Stimulated activated CD4-positive, alpha-beta T cell treated with anti-CD3 and anti-CD28 coated beads, Interleukin-2, amount 100 ng/mL, for 48 hours (primary cell): ENCODE measurements at regions not wholly inside any gene's neighbourhood (a gene's known extent, or its start where the extent isn't known, plus 50 kb on each side); places are given as distances from the start of the nearest gene placed in this dataset.

ENCODE experiments used
- DNase-seq, 2 donors: peaks; one replicate each; pipeline ENCODE4 v3.0.0-alpha.2; 2020

DNA sequence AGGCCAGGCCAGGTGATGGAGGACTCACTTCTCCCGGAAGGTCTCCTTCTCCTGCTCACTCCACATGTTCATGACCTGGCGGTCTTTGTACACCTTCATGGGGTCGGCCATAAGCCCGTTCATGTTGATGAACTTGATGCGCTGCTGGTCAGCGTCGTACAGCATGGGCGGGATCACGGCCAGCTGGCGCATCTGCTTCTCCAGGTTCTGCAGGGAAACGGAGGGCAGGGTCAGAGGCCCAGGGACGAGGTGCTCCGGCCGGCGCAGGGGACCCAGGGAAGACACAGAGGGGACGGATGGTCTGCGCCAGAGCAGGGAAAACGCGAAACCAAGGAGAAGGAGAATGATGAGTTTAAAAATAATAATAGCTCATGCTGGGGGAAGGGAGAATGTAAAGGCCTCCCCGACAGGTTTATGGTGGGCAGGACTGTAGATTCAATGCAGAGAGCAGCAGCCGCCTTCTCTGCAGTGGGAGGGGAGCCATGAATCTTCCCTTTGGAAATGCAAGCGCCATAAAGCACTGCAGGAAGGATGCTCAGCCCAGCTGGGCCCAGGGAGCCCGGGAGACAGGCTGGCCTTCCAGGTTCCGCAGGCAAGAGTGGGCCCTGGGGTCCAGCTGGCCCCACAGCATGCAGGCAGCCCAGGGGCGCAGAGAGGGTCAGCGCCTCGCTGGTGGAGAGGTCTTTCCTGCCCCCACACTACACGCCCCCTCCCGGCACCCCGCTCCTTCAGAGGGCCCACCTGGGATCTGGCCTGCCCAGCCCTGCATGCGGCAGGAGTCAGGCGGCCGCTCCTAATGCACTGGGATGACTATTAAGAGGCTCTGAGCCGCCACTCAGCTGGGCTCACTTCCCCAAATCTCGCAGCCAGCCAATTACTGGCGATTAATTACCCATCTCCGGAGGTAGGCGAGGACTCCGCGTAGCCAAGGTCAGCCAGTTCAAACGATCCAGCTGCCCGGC is 132.0 kb downstream of the RFLNA start:
- DNase-seq, result no peak

DNA sequence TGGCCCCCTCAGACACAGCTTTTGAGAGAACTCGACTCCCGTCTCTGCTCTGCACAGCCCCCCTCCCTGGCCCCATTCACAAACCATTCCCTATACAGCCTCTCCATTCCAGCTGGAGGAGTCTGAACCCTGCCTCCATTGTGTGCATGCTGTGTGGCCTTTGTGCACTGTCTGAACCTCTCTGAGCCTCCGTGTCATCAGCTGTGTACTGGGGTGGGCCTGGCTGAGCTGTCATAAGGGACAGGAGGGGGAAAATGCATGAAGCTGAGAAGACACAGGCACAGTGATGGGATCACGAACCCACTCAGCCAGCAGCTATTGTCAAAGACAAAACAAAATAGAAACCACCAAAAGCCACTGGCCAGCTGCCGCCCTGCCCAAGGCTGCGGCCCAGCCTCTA is 130.8 kb downstream of the RFLNA start:
- no peak for DNase-seq

DNA sequence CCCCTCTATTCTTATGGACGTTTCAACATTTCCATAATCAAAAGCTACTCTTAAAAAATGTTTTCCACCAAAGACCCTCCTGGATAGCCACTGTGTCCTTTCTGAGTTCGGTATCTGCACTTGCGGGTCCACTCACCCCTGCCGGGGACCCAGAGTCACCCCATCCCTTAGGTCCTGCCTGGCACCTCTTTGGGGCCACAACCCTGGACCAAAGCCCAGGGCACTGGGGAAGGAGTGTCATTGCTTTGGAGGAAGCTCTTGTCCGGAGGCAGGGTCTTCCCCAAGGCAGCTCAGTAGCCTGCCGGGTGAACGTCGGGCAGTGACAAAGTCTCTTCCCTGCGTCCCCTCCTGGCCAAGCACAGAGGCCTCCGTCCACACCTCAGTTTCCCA is 129.6 kb downstream of the RFLNA start:
- DNase-seq, result no peak

DNA sequence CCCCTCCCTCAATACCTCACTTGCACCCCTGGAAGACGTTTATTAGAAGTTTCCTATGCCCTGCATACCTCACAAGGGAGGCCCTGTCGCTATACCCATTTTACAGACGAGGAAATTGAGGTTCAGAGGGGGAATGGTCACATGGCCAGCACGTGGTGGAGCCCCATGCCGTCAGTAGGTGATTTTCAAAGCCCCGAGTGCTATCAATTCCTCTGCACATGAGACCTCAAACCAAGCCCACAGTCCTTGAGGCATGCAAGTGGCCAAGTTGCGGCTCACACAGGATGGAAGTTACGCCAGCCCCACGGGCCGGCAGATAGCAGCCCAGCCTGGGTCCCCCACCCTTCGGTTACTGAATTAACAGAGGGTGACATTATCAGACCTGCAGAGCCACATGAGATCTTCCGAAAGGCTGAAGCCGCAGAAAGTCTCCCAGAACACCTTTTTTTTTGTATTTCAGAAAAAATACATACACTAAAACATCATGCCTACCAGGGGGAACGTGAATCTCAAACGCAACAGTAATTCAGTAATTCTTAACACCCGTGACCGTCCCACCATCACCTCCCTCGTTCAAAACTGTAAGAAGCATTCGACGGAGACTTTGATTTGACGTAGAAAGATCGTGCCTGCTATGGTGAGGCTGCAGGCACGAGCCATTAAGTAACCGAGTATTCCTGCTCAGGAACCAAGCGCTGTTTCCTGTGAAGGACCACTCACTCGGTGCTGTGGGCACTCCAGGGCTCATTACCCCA is 129.0 kb downstream of the RFLNA start:
- DNase-seq, result no peak

DNA sequence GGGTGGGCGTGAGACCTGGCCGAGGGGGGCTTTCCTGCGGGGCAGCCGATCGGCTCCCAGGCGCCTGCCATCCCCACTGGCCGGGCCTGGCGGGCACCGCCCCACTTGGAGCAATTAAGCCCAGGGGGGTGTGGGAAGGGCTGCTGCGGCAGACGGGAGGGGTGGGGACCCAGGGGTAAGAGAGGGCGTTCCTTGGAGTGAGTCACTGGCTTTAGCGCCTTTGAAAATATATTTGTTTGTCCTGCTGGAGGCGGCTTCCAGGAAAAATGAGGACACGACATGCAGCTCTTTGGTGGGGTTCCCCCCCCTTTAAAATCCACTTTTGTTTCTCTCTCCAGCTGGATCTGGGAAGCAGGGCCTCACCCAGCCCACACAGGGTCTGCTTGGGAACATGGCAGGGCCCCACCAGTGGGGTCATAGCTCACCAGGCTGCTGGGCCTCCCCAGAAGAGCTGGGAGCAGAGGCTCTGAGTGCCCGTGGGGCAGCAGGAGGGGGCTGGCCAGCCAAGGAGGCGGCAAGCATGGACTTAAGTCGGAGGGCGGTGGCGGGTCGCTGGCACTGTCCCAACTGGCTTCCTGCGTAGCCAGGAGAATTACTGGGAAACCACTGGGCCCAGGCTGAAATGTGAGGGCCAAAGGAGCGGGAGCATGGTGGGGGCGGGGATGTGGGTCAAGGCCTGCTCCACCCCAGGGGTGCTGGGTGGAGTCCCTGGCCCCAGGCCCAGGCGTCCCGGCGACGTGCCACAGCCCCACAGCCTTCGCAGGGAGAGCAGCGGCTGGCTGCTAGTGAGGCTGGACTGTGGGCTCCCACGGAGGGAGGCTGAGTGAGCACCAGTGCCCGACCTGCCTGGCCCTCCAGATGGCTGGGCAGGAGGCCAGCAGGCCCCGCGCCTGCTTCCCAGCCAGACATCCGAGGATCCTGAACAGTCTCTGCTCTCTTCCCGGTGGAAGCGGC is 128.0 kb downstream of the RFLNA start:
- DNase-seq, result no peak

DNA sequence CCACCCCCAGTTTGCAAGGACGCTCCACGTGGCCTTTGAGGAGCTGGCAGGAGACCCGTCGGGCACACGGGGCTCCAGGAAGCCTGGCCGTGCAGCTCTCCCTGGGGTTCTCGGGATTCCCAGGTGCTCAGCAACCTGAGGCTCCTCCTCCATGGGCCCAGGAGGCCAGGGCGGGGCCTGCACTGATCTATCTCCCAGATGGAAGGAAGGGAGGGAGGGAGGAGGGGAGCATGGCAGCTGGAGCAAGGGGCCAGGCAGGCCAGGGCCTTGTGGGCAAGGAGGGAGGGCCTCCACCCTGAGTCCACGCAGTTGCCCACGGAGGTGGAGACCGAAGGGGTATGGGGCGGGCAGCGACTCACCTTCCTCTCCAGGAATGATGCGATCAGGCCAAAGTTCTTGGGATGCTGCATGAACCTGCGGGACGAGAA is 127.3 kb downstream of the RFLNA start:
- DNase-seq, result no peak

- DNase-seq, result no peak
Observed at GRCh38 chr12:124420996-124421674, 126.2 kb downstream of the RFLNA start.

GRCh38 chr12:124420041-124420995 is 125.4 kb downstream of the RFLNA start:
- no peak for DNase-seq

GRCh38 chr12:124419292-124420040 is 124.6 kb downstream of the RFLNA start:
- DNase-seq, result no peak

- DNase-seq, result no peak
Observed at GRCh38 chr12:124418791-124419190, 123.9 kb downstream of the RFLNA start.

DNA sequence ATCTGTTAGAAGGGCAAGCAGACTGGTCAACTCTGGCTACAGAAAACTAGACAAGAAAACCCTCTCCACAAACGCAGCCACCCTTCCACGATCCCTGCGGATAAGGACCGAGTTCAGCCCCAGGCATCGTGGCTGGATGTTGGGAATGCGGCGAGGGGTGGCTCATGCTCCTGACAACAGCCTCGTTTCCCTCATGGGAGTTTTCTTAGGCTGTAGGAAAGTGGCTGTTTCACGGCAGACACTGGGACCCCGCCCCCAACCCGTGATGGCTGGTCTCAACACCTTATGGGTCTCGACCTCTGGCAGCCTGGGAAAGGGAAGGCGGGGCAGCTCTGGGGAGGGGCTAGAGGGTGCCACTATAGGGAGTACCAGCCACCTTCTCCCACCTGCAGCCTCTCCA is 123.3 kb downstream of the RFLNA start:
- no peak for DNase-seq

DNA sequence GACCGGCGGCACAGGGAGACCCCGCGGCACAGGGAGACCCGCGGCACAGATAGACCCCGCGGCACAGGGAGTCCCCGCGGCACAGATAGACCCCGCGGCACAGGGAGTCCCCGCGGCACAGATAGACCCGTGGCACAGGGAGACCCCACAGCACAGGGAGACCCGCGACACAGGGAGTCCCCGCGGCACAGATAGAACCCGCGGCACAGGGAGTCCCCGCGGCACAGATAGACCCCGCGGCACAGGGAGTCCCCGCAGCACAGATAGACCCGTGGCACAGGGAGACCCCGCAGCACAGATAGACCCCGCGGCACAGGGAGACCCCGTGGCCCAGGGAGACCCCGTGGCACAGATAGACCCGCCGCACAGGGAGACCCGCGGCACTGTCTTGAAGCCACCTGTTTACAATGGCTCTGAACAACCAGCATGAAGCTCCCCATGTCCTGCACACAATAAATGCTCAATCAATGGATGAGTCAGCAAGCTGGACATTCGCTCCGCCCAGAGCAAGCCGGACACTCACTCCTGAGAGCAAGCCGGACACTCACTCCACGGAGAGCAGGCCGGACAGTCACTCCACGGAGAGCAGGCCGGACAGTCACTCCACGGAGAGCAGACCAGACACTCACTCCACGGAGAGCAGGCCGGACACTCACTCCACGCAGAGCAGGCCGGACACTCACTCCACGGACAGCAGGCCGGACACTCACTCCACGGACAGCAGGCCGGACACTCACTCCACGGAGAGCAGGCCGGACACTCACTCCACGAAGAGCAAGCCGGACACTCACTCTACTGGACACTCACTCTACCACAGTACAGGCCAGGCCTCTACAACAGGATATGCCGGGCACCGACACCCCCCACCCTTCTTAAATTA is 121.9 kb downstream of the RFLNA start:
- no peak for DNase-seq

GRCh38 chr12:124415064-124415463 is 120.2 kb downstream of the RFLNA start:
- no peak for DNase-seq

DNA sequence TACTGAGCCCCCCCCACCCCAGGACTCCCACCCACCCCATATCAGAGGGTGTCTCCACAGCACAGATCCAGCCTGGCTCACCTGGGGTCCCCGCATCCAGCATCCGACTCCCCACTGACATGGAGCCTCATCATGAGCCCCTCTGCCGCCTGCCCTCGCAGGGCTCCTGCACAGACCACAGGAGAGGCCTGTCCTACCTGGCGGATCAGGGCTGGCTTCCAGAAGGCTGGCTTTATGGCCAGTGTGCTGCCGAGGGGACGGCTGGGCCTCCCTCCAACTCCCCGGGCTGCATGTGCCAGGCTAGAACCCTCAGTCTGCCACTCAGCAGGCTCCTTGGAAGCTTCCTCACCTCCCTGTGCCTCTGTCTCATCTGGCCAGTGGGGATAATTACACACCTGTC is 119.0 kb downstream of the RFLNA start:
- DNase-seq, result no peak

DNA sequence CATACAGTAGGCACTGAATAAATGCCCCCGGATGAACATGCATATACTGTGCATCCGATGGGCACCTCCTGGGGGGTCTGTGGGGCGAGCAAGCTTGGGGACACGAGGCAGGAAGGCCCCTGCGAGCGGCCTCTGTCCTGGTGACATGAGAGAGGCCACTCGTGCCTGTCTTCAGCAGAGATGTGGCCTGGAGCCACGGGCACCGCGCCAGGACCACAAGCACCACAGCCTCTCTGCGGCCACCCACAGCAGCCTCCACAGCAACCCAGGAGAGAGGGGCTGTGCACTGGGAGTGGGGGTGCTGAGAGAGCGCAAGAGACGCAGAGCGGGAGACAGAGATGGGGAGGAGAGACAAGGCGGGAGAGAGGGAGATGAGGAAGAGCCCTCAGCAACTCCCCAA is 118.5 kb downstream of the RFLNA start:
- no peak for DNase-seq

DNA sequence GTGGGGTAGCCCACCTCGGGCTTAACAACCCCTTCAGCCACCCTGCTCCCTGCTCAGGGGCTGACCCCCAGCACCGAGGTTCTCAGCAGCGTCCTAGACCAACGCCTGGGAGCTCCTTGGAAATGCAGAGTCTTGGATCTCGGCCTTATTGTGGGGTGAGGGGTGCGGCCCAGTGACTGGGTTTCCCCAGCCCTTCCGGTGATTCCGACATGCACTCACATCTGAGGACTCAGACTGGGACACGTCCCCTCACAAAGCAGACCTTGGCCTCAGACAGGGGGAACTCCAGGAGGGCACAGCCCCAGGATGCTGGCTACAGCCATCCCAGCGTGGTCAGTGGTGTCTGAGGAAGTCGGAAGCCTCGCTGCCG is 117.7 kb downstream of the RFLNA start:
- no peak for DNase-seq

DNA sequence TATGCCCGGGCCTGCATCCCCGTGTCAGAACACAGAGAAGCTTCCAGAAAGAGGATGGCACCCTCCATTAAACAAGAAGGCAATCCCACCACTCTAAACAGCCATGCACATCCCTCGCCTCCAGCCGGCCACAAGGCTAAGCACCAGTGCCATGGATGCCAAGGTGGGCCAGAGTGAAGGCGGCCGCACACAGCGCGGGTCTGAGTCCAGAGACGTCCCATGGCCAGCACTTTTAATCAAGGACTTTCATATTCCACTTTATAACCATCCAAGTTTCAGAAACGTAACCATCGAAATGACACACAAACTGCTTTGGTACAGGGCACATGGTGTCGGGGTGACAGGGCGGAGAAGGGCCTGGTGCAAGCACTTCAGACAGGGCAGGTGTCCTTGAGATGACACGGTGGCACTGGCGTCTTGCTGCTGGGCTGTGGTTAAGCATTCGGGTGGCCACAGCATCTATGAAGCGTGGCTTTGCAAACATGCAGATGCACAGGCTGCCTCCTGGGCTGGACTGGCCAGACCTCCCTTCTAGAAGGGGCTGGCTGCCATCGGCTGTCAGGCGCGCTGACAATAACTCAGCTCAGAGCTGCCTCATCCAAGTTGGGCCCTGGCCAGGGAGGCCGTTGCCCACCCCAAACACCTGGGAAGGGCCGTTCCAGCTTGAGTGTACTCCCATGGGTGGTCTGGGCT is 117.2 kb downstream of the RFLNA start:
- no peak for DNase-seq

DNA sequence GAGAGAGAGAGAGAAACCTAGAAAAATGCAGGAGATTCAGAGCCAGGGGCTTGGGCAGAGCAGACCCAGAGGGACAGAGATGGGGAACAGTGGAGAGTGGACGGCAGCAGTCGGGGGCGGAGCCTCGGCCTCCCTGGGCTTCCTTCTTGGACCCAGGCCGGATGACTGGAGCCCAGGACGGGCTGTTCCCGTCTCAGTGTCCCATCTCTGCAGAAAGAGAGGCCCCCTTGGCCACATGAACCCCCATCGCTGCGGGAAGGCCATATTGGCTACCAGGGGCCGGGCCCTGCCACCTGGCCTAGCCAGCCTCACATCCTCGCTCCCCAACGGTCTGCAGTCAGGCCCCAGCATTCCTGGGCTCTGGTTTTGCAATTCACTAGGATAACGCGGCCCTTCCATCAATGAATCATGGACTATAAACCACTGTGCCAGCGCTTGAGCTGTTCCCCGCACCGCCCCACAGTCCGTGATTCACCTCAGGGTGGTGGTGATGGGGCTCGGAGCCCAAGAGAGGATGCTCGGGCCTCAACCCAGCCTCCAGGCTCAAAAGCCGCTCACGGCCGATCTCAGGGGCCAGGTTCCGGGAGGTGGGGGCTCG is 116.5 kb downstream of the RFLNA start:
- DNase-seq, result no peak
